Esophagus muscularis mucosa (tissue), 4 donors: ENCODE measurements at regions not wholly inside any gene's neighbourhood (a gene's known extent, or its start where the extent isn't known, plus 50 kb on each side); places are given as distances from the start of the nearest gene placed in this dataset.

Experiments used
- EP300 ChIP-seq: sonication (generic); formaldehyde crosslinking; IDR thresholded peaks from one replicate; pipeline ENCODE4 v1.6.1; 2017; ENCODE audit warnings: antibody characterized with exemption
- POLR2A ChIP-seq: fragments of 450-650 bp; IDR thresholded peaks from one replicate; pipeline ENCODE4 v1.6.1; 2017; ENCODE audit warnings: antibody characterized with exemption, moderate library complexity, mild to moderate bottlenecking, low read depth
- TF ChIP-seq, protein P1 (sequence below), 3 experiments: fragments of 200-600 bp in 2 of 3; fragments of 450-650 bp in 1 of 3; sonication (generic) in 2 of 3; IDR thresholded peaks; one replicate each; pipeline ENCODE4 v1.5.1; 2017 to 2019; ENCODE audit warnings: antibody characterized with exemption in 3 of 3, mild to moderate bottlenecking in 2 of 3, moderate library complexity in 1 of 3

DNA sequence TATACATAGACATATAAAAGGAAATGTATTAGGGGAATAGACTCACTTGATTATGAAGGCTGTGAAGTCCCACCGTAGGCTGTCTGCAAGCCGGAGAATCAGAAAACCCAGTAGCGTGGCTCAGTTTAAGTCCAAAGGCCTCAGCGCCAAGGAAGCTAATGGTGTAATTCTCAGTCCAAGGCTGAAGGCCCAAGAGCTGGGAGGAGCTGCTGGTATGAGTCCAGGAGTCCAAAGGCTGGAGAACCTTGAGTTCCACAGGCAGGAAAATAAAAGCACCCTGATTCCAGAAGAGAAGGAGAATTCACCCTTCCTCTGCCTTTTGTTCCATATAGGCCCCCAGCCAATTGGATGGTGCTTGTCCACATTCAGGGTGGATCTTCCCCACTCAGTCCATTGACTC, 166.2 kb upstream of the TAC1 start:
- TF ChIP-seq, protein P1, sequence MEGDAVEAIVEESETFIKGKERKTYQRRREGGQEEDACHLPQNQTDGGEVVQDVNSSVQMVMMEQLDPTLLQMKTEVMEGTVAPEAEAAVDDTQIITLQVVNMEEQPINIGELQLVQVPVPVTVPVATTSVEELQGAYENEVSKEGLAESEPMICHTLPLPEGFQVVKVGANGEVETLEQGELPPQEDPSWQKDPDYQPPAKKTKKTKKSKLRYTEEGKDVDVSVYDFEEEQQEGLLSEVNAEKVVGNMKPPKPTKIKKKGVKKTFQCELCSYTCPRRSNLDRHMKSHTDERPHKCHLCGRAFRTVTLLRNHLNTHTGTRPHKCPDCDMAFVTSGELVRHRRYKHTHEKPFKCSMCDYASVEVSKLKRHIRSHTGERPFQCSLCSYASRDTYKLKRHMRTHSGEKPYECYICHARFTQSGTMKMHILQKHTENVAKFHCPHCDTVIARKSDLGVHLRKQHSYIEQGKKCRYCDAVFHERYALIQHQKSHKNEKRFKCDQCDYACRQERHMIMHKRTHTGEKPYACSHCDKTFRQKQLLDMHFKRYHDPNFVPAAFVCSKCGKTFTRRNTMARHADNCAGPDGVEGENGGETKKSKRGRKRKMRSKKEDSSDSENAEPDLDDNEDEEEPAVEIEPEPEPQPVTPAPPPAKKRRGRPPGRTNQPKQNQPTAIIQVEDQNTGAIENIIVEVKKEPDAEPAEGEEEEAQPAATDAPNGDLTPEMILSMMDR (IDR thresholded peaks at IDR 0.05): no peak
- TF ChIP-seq EP300: no peak
- no peak for TF ChIP-seq POLR2A
